ENCODE measurements at regions not wholly inside any gene's neighbourhood (a gene's known extent, or its start where the extent isn't known, plus 50 kb on each side); places are given as distances from the start of the nearest gene placed in this dataset.

GRCh38 chr17:79661292-79662041 is 50.6 kb upstream of the RBFOX3 start:
- no peak for TF ChIP-seq CTCF (IDR thresholded peaks at IDR 0.05; ENCODE audit: insufficient read depth, low read depth, low read length)
- no peak for DNase-seq (ENCODE audit: low read depth)
- H3K4me3 ChIP-seq (ENCODE audit: low read depth, low read length) = no peak overlapping the region

All from fibroblast of villous mesenchyme (primary cell).